CD8-positive, alpha-beta memory T cell (primary cell): ENCODE measurements at regions not wholly inside any gene's neighbourhood (a gene's known extent, or its start where the extent isn't known, plus 50 kb on each side); places are given as distances from the start of the nearest gene placed in this dataset.
"Not testable (repeated sequence)": the region's sequence is repeated elsewhere in the genome, so short reads cannot be mapped to it uniquely, and the experiment has no call there.

Source experiments
- CTCF ChIA-PET: fragments of 350-600 bp; sonication (Branson Sonifier 250); formaldehyde crosslinking; loops from one replicate; lab custom pipeline; 2021; ENCODE audit warnings: antibody characterized with exemption; lab: Charles Lee
- POLR2A ChIA-PET: fragments of 350-600 bp; sonication (Branson Sonifier 250); formaldehyde crosslinking; loops from one replicate; lab custom pipeline; 2021; ENCODE audit warnings: antibody characterized with exemption; lab: Charles Lee
- DNase-seq, 5 donors: peaks; one replicate each; pipeline versions ENCODE4 v3.0.0 to v3.0.0-alpha.2; 2020 to 2022; ENCODE audit warnings: mixed read lengths in 1 of 5
- H3K27ac ChIP-seq: one replicate; pipeline ENCODE4 v1.7.0; 2013; ENCODE audit warnings: low read depth, mild to moderate bottlenecking, low read length, moderate library complexity
- H3K27me3 ChIP-seq: 2 replicates; pipeline ENCODE4 v1.7.0; 2013; ENCODE audit warnings: low read length, mild to moderate bottlenecking; ENCODE audit not compliant: insufficient read depth, poor library complexity, severe bottlenecking
- H3K36me3 ChIP-seq: 2 replicates; pipeline ENCODE4 v1.7.0; 2013; ENCODE audit warnings: mild to moderate bottlenecking, low read length, moderate library complexity; ENCODE audit not compliant: insufficient read depth
- H3K4me1 ChIP-seq: 2 replicates; pipeline ENCODE4 v1.7.0; 2013; ENCODE audit warnings: mild to moderate bottlenecking, low read length, moderate library complexity; ENCODE audit not compliant: insufficient read depth
- H3K4me3 ChIP-seq: 2 replicates; pipeline ENCODE4 v1.7.0; 2013; ENCODE audit warnings: mild to moderate bottlenecking, low read length
- H3K9me3 ChIP-seq: 2 replicates; pipeline ENCODE4 v1.7.0; 2013; ENCODE audit warnings: mild to moderate bottlenecking, low read length
- H3K27ac Mint-ChIP-seq, 8 donors: one replicate each; pipeline ENCODE4 v1.8.0; 2020 to 2021; ENCODE audit warnings: mixed read lengths in 8 of 8, mild to moderate bottlenecking in 6 of 8, inconsistent platforms in 3 of 8, moderate library complexity in 3 of 8
- H3K27me3 Mint-ChIP-seq, 2 donors: one replicate each; pipeline ENCODE4 v1.8.0; 2020 to 2021; ENCODE audit warnings: mixed read lengths in 2 of 2, mild to moderate bottlenecking in 1 of 2, moderate library complexity in 1 of 2
- H3K36me3 Mint-ChIP-seq, 3 donors: one replicate each; pipeline ENCODE4 v1.8.0; 2020 to 2021; ENCODE audit warnings: mixed read lengths in 3 of 3, inconsistent platforms in 1 of 3, mild to moderate bottlenecking in 1 of 3
- H3K4me1 Mint-ChIP-seq, 3 donors: one replicate each; pipeline ENCODE4 v1.8.0; 2020 to 2021; ENCODE audit warnings: mixed read lengths in 3 of 3, inconsistent platforms in 1 of 3, mild to moderate bottlenecking in 1 of 3
- H3K4me3 Mint-ChIP-seq, 7 donors: one replicate each; pipeline ENCODE4 v1.8.0; 2020 to 2021; ENCODE audit warnings: mixed read lengths in 7 of 7, mild to moderate bottlenecking in 6 of 7, moderate library complexity in 4 of 7, inconsistent platforms in 2 of 7
- H3K9me3 Mint-ChIP-seq, 5 donors: one replicate each; pipeline ENCODE4 v1.8.0; 2020 to 2022; ENCODE audit warnings: mixed read lengths in 5 of 5, mild to moderate bottlenecking in 3 of 5, moderate library complexity in 2 of 5, inconsistent platforms in 1 of 5

DNA sequence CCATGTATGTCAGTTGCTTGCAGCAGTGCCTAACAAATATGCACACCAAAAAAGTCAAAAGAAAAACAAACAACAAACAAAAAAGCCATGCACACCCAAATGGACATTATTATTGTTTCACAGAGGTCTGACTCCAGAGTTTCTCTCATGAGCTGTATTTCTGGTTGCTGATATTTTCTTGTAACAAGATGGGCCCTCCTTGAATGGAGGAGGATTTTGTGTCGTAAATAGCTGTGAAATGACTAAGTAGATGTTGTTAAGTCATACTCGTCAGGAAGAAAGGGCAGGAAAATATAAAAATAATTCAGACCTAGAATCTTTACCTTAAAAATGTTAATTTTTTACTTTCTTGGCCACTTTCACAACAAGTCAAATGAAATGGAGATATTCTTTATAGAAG lies 96.0 kb downstream of the PLEKHG1 start:
- no peaks in the 10 kb centered on the region for H3K9me3 ChIP-seq
- no peak for DNase-seq
- no peak overlapping the region for H3K27ac ChIP-seq
- H3K36me3 ChIP-seq = no peaks in the 10 kb centered on the region
- no peaks in the 10 kb centered on the region for H3K27me3 ChIP-seq
- Mint-ChIP-seq H3K36me3 (peaks cover 0 to 1% (median 0%) of the 10 kb centered on the region in 3 donors), H3K4me1 (no peaks in the 10 kb centered on the region), H3K9me3 (no peaks in the 10 kb centered on the region), H3K27ac (no peak overlapping the region), H3K4me3 (no peak overlapping the region), H3K27me3 (no peaks in the 10 kb centered on the region)
- H3K4me1 ChIP-seq = no peaks in the 10 kb centered on the region
- ChIA-PET CTCF (no interaction called here), POLR2A (no interaction called here)
- no peak overlapping the region for H3K4me3 ChIP-seq

DNA sequence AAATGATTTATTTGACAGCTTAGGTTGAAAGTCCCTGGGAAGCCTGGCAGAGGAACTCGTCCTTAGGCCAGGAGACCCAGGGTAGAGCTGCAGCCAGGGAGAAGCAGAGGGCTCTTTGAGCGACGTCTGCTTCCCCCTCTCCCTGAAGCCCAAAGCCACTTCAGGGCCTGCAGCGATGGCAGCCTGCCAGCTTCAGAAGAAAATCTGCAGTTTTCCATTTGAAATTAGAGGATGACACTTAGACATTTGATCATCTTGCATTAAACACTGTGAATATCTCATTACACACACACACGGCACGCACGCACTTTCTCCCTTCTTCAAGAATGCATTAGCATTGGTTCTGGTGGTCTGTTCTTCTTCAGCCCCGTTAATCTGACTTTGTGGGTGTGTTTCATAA lies 96.5 kb downstream of the PLEKHG1 start:
- no peaks in the 10 kb centered on the region for H3K27me3 ChIP-seq
- no peaks in the 10 kb centered on the region for H3K27me3 Mint-ChIP-seq
- H3K27ac Mint-ChIP-seq = no peak overlapping the region
- no peak overlapping the region for H3K4me3 Mint-ChIP-seq
- peaks cover 0 to 1% (median 0%) of the 10 kb centered on the region in 3 donors for H3K36me3 Mint-ChIP-seq
- CTCF ChIA-PET = interaction anchor here (1.8 kb wide), 1 partner anchor 11 kb away, joined by 4 read pairs; no protein-coding TSS in a partner anchor
- POLR2A ChIA-PET = no interaction called here
- no peak overlapping the region for H3K27ac ChIP-seq
- H3K9me3 ChIP-seq = no peaks in the 10 kb centered on the region
- no peak overlapping the region for H3K4me3 ChIP-seq
- H3K36me3 ChIP-seq = no peaks in the 10 kb centered on the region
- no peak for DNase-seq
- no peaks in the 10 kb centered on the region for H3K4me1 ChIP-seq
- H3K4me1 Mint-ChIP-seq = no peaks in the 10 kb centered on the region
- H3K9me3 Mint-ChIP-seq = no peaks in the 10 kb centered on the region

DNA sequence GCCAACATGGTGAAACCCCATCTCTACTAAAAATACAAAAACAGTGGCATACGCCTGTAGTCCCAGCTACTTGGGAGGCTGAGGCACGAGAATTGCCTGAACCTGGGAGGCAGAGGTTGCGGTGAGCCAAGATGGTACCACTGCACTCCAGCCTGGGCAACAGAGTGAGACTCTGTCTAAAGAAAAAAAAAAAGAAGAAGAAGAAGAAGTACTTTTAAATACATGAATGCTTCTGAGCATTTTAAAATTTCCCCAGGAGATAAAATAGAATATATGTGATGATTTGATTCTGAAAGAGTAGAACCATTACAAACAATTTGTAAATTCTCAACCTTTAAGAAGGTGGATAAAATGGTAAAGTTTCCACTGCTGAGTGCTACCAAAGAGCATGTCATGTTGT lies 97.2 kb downstream of the PLEKHG1 start:
- H3K27me3 ChIP-seq, H3K9me3 ChIP-seq, H3K36me3 ChIP-seq, POLR2A ChIA-PET, H3K4me3 ChIP-seq, H3K36me3 Mint-ChIP-seq, H3K27ac Mint-ChIP-seq, DNase-seq, H3K4me3 Mint-ChIP-seq, H3K27ac ChIP-seq, H3K4me1 ChIP-seq, H3K27me3 Mint-ChIP-seq, H3K9me3 Mint-ChIP-seq, H3K4me1 Mint-ChIP-seq: not testable (repeated sequence)
- CTCF ChIA-PET = interaction anchor here (1.8 kb wide), 1 partner anchor 11 kb away, joined by 4 read pairs; no protein-coding TSS in a partner anchor

DNA sequence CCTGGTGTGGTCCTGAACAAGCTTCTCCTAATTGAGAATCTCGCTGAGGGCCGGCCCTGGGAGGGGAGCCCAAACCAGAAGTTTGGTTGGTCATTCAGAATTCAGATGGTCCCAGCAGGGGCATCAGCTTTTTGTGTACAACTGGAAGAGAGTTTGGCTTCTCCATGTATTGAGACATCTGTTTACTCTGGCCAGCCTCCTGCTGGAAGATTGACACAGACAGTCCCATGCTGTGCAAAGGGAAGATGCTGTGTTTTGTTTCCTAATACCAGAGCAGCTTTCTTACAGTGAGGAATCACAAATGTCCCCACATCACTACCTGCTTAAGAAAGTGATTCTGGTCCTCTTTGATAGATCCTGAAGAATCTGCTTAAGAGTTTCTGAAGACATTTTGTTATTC lies 97.8 kb downstream of the PLEKHG1 start:
- Mint-ChIP-seq H3K27me3 (no peaks in the 10 kb centered on the region), H3K4me1 (peaks cover 0 to 2% (median under 1%) of the 10 kb centered on the region in 3 donors), H3K36me3 (peaks cover 0 to 1% (median 0%) of the 10 kb centered on the region in 3 donors), H3K27ac (no peak overlapping the region), H3K4me3 (no peak overlapping the region), H3K9me3 (no peaks in the 10 kb centered on the region)
- Histone ChIP-seq H3K27me3 (no peaks in the 10 kb centered on the region), H3K36me3 (no peaks in the 10 kb centered on the region), H3K27ac (no peak overlapping the region), H3K9me3 (no peaks in the 10 kb centered on the region), H3K4me1 (no peaks in the 10 kb centered on the region), H3K4me3 (no peak overlapping the region)
- ChIA-PET POLR2A (no interaction called here), CTCF (interaction anchor here (1.8 kb wide), 1 partner anchor 12 kb away, joined by 4 read pairs; no protein-coding TSS in a partner anchor)
- DNase-seq = no peak

DNA sequence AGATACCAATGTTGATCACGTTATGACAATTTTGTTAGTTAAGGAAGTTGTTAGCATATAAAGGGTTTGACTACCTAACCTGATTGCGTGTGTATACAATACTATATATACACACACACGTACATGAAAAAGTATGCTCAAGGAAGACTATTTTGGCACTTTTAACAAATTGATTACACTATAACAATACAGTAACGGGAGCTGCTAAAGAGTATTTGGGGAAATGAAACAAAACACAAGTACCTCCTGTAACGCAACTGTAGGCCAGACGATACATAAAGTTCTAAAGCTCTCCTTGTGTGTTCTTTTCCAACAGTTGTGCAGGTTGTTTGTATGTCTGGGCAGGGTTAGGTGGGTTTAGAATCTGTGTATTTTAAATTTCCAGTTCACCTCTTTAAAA lies 98.7 kb downstream of the PLEKHG1 start:
- Mint-ChIP-seq H3K9me3 (no peaks in the 10 kb centered on the region), H3K27ac (no peak overlapping the region), H3K4me3 (no peak overlapping the region), H3K27me3 (peaks cover 0 to 2% of the 10 kb centered on the region in 2 donors), H3K36me3 (peaks cover 0 to 1% (median 0%) of the 10 kb centered on the region in 3 donors), H3K4me1 (peaks cover 1 to 6% (median 5%) of the 10 kb centered on the region in 3 donors)
- DNase-seq = no peak
- H3K27me3 ChIP-seq = no peaks in the 10 kb centered on the region
- H3K27ac ChIP-seq = no peak overlapping the region
- POLR2A ChIA-PET = no interaction called here
- no peaks in the 10 kb centered on the region for H3K4me1 ChIP-seq
- H3K36me3 ChIP-seq = no peaks in the 10 kb centered on the region
- CTCF ChIA-PET = interaction anchor here (1.1 kb wide), 1 partner anchor 618 kb away, joined by 3 read pairs; no protein-coding TSS in a partner anchor
- H3K9me3 ChIP-seq = no peaks in the 10 kb centered on the region
- H3K4me3 ChIP-seq = no peak overlapping the region

DNA sequence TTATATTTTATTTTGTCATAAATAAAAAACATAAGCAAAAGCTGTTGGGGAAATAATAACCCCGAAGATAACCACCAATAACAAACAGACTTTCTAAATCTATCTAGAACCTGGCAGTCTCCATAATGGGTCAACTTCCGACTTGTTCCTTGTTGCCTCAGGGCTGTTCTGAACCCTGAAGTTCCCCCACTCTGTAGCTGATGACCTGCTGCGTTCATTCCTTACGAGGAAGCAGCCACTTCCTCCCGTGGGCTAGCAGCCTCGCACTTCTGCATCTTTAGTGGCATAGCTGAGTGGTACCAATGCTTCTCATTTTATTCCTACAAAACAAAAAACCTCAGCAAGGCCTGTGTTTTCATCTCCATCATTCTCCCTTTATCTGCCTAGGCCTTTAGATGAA lies 103.0 kb downstream of the PLEKHG1 start:
- peaks cover 1 to 6% (median 5%) of the 10 kb centered on the region in 3 donors for H3K4me1 Mint-ChIP-seq
- ChIA-PET POLR2A (interaction anchor here (0.7 kb wide), 1 partner anchor 41 kb away, joined by 3 read pairs; no protein-coding TSS in a partner anchor), CTCF (no interaction called here)
- no peak for DNase-seq
- H3K4me1 ChIP-seq = no peaks in the 10 kb centered on the region
- peaks cover 0 to 2% of the 10 kb centered on the region in 2 donors for H3K27me3 Mint-ChIP-seq
- H3K36me3 Mint-ChIP-seq = no peaks in the 10 kb centered on the region
- no peak overlapping the region for H3K27ac Mint-ChIP-seq
- no peaks in the 10 kb centered on the region for H3K9me3 ChIP-seq
- no peak overlapping the region for H3K4me3 ChIP-seq
- no peaks in the 10 kb centered on the region for H3K27me3 ChIP-seq
- no peaks in the 10 kb centered on the region for H3K36me3 ChIP-seq
- H3K9me3 Mint-ChIP-seq = no peaks in the 10 kb centered on the region
- no peak overlapping the region for H3K27ac ChIP-seq
- no peak overlapping the region for H3K4me3 Mint-ChIP-seq

DNA sequence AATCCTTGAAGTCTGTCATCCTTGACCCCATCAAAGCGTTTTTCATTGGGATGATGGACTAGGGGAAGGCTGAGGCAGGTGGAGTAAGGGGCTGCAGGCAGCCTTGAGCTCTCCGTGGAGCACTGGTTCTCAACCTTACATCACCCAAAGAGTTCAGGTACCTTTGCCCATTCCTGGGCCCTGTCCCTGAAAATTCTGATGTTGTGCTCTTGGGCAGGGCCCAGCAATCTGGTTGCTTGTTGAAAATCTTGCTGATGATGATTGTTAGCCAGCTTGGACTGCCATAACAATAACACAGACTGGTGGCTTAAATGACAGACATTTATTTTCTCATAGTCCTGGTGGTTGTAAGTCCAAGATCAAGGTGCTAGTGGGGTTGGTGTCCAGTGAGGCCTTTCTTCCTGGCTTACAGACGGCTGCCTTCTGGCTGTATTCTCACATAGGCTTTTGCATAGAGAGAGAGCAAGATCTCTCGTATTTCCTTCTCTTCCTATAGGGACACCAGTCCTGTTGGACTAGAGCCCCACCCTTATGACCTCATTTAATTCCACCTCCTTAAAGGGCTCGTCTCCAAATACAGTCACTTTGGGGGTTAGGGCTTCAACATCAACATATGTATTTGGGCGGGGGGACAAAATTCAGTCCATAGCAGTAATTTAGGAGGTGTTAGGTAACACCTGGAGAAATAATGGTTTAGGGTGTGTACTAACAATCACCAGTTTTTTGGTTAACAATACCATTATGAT lies 104.9 kb downstream of the PLEKHG1 start:
- H3K36me3 Mint-ChIP-seq = no peaks in the 10 kb centered on the region
- POLR2A ChIA-PET = no interaction called here
- Histone ChIP-seq H3K4me1 (no peaks in the 10 kb centered on the region), H3K4me3 (no peak overlapping the region), H3K27me3 (no peaks in the 10 kb centered on the region), H3K9me3 (no peaks in the 10 kb centered on the region), H3K36me3 (no peaks in the 10 kb centered on the region), H3K27ac (no peak overlapping the region)
- peaks cover 0 to 3% of the 10 kb centered on the region in 2 donors for H3K27me3 Mint-ChIP-seq
- H3K4me1 Mint-ChIP-seq = peaks cover 1 to 6% (median 5%) of the 10 kb centered on the region in 3 donors
- H3K4me3 Mint-ChIP-seq = no peak overlapping the region
- CTCF ChIA-PET = no interaction called here
- no peaks in the 10 kb centered on the region for H3K9me3 Mint-ChIP-seq
- no peak overlapping the region for H3K27ac Mint-ChIP-seq
- DNase-seq = no peak

DNA sequence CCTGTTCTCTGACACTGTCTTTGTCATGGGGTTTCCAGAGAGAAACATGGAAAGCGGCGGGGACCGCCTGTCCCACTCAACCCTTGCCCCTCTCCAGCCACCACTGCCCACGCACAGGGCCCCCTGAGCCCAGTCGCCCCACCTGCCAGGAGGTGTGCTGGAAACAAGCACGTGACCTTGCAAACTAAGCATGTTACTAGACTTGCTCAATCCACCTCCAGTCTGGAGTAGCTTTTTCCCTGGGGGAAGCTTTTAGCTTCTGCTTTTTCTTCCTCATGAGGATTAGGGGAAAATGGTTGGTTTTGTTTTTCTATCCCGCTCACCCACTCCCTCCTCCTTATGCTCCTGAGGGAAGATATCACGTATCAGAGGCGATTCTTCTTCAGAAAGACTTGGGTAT lies 105.7 kb downstream of the PLEKHG1 start:
- H3K4me1 ChIP-seq = no peaks in the 10 kb centered on the region
- no peak overlapping the region for H3K27ac ChIP-seq
- Mint-ChIP-seq H3K27ac (no peak overlapping the region), H3K4me1 (peaks cover 1 to 6% (median 5%) of the 10 kb centered on the region in 3 donors), H3K4me3 (no peak overlapping the region), H3K27me3 (peaks cover 0 to 3% of the 10 kb centered on the region in 2 donors), H3K36me3 (no peaks in the 10 kb centered on the region), H3K9me3 (no peaks in the 10 kb centered on the region)
- no peak for DNase-seq
- H3K9me3 ChIP-seq = no peaks in the 10 kb centered on the region
- ChIA-PET POLR2A (no interaction called here), CTCF (no interaction called here)
- H3K36me3 ChIP-seq = no peaks in the 10 kb centered on the region
- H3K27me3 ChIP-seq = no peaks in the 10 kb centered on the region
- H3K4me3 ChIP-seq = no peak overlapping the region
